Activated naive CD4-positive, alpha-beta T cell treated with anti-CD3 and anti-CD28 coated beads, Interleukin-2, amount 10 ng/mL, durations not matched to agents 7 days and 5 days (primary cell): ENCODE measurements at regions not wholly inside any gene's neighbourhood (a gene's known extent, or its start where the extent isn't known, plus 50 kb on each side); places are given as distances from the start of the nearest gene placed in this dataset.
"Not testable (repeated sequence)": the region's sequence is repeated elsewhere in the genome, so short reads cannot be mapped to it uniquely, and the experiment has no call there.

Experiments used
- CTCF ChIA-PET: fragments of 350-600 bp; sonication (Branson Sonifier 250); formaldehyde crosslinking; loops from one replicate; lab custom pipeline; 2021; ENCODE audit warnings: antibody characterized with exemption; lab: Charles Lee
- DNase-seq: peaks from one replicate; pipeline ENCODE4 v3.0.0-alpha.2; 2020
- H3K27ac Mint-ChIP-seq: one replicate; pipeline ENCODE4 v1.8.0; 2021; ENCODE audit warnings: mild to moderate bottlenecking, moderate library complexity, mixed read lengths
- H3K27me3 Mint-ChIP-seq: one replicate; pipeline ENCODE4 v1.8.0; 2021; ENCODE audit warnings: mild to moderate bottlenecking, mixed read lengths
- H3K36me3 Mint-ChIP-seq: one replicate; pipeline ENCODE4 v1.8.0; 2021; ENCODE audit warnings: mixed read lengths
- H3K4me1 Mint-ChIP-seq: one replicate; pipeline ENCODE4 v1.8.0; 2021; ENCODE audit warnings: mixed read lengths
- H3K4me3 Mint-ChIP-seq: one replicate; pipeline ENCODE4 v1.8.0; 2021; ENCODE audit warnings: mild to moderate bottlenecking, moderate library complexity, mixed read lengths
- H3K9me3 Mint-ChIP-seq: one replicate; pipeline ENCODE4 v1.8.0; 2021; ENCODE audit warnings: mixed read lengths

- H3K36me3 Mint-ChIP-seq, H3K27me3 Mint-ChIP-seq, H3K4me1 Mint-ChIP-seq, H3K27ac Mint-ChIP-seq, H3K9me3 Mint-ChIP-seq, DNase-seq, CTCF ChIA-PET, H3K4me3 Mint-ChIP-seq: not testable (repeated sequence)
Measured at GRCh38 chrX:107376186-107376585, 73.3 kb upstream of the FRMPD3 start.

- CTCF ChIA-PET = no interaction called here
- Mint-ChIP-seq H3K4me1 (peaks cover 6% of the 10 kb centered on the region), H3K9me3 (no peaks in the 10 kb centered on the region), H3K27ac (no peak overlapping the region), H3K4me3 (no peak overlapping the region), H3K27me3 (no peaks in the 10 kb centered on the region), H3K36me3 (no peaks in the 10 kb centered on the region)
- no peak for DNase-seq
Measured at GRCh38 chrX:107384397-107385105, 64.9 kb upstream of the FRMPD3 start.

GRCh38 chrX:107389726-107390125 is 59.7 kb upstream of the FRMPD3 start:
- H3K27me3 Mint-ChIP-seq = no peaks in the 10 kb centered on the region
- no peaks in the 10 kb centered on the region for H3K4me1 Mint-ChIP-seq
- no peak overlapping the region for H3K27ac Mint-ChIP-seq
- DNase-seq = no peak
- no peaks in the 10 kb centered on the region for H3K36me3 Mint-ChIP-seq
- CTCF ChIA-PET = no interaction called here
- no peak overlapping the region for H3K4me3 Mint-ChIP-seq
- H3K9me3 Mint-ChIP-seq = no peaks in the 10 kb centered on the region

- H3K36me3 Mint-ChIP-seq, H3K4me1 Mint-ChIP-seq, H3K4me3 Mint-ChIP-seq, CTCF ChIA-PET, H3K27me3 Mint-ChIP-seq, DNase-seq, H3K9me3 Mint-ChIP-seq, H3K27ac Mint-ChIP-seq: not testable (repeated sequence)
Measured at GRCh38 chrX:107393656-107394055, 55.8 kb upstream of the FRMPD3 start.

GRCh38 chrX:107396235-107396634 is 53.2 kb upstream of the FRMPD3 start:
- Mint-ChIP-seq H3K36me3 (no peaks in the 10 kb centered on the region), H3K4me1 (no peaks in the 10 kb centered on the region), H3K27me3 (no peaks in the 10 kb centered on the region), H3K4me3 (no peak overlapping the region), H3K9me3 (no peaks in the 10 kb centered on the region), H3K27ac (no peak overlapping the region)
- DNase-seq = no peak
- CTCF ChIA-PET = no interaction called here

- CTCF ChIA-PET = no interaction called here
- Mint-ChIP-seq H3K9me3 (no peaks in the 10 kb centered on the region), H3K4me1 (no peaks in the 10 kb centered on the region), H3K36me3 (no peaks in the 10 kb centered on the region), H3K4me3 (no peak overlapping the region), H3K27me3 (no peaks in the 10 kb centered on the region), H3K27ac (no peak overlapping the region)
- no peak for DNase-seq
Measured at GRCh38 chrX:107396783-107397182, 52.7 kb upstream of the FRMPD3 start.

DNA sequence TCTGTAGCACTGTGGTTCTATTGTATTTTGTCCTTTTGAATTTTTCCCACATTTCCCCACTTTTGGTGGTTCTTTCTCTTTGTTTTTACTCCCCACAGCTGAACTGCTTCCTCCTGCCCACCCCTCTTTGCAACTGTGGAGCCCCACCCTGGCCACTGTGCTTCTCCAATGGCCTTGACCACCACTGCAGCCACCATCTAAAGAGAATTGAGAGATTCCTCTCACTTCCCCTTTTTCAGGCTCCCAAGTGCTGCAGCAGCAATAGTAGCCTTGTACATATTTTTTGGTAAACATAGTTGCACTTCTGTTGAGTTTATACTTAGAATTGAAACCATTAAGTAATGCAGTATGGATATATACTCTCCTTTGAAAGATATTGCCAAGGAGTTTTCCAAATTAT is 51.3 kb upstream of the FRMPD3 start:
- CTCF ChIA-PET = no interaction called here

More for the DNA sequence above, 51.3 kb upstream of the FRMPD3 start:
- Mint-ChIP-seq H3K4me1 (no peaks in the 10 kb centered on the region), H3K4me3 (no peak overlapping the region), H3K36me3 (no peaks in the 10 kb centered on the region), H3K9me3 (no peaks in the 10 kb centered on the region), H3K27me3 (no peaks in the 10 kb centered on the region), H3K27ac (no peak overlapping the region)
- no peak for DNase-seq
